Endothelial cell (in vitro differentiated cells): ENCODE measurements at regions not wholly inside any gene's neighbourhood (a gene's known extent, or its start where the extent isn't known, plus 50 kb on each side); places are given as distances from the start of the nearest gene placed in this dataset.
"Not testable (repeated sequence)": the region's sequence is repeated elsewhere in the genome, so short reads cannot be mapped to it uniquely, and the experiment has no call there.

Source experiments
- DNase-seq: peaks from one replicate; pipeline ENCODE4 v3.0.0; 2021; ENCODE audit warnings: low spot score
- H3K27ac Mint-ChIP-seq: one replicate; pipeline ENCODE4 v1.8.0; 2021; ENCODE audit warnings: mixed read lengths, inconsistent platforms; ENCODE audit not compliant: unreplicated experiment
- H3K27me3 Mint-ChIP-seq: one replicate; pipeline ENCODE4 v1.8.0; 2021; ENCODE audit warnings: mild to moderate bottlenecking, moderate library complexity, mixed read lengths, inconsistent platforms; ENCODE audit not compliant: unreplicated experiment
- H3K36me3 Mint-ChIP-seq: one replicate; pipeline ENCODE4 v1.8.0; 2021; ENCODE audit warnings: mild to moderate bottlenecking, low read depth, mixed read lengths, inconsistent platforms; ENCODE audit not compliant: unreplicated experiment
- H3K4me1 Mint-ChIP-seq: one replicate; pipeline ENCODE4 v1.8.0; 2021; ENCODE audit warnings: mild to moderate bottlenecking, mixed read lengths, inconsistent platforms; ENCODE audit not compliant: unreplicated experiment
- H3K4me3 Mint-ChIP-seq: one replicate; pipeline ENCODE4 v1.8.0; 2021; ENCODE audit warnings: mild to moderate bottlenecking, mixed read lengths, inconsistent platforms; ENCODE audit not compliant: unreplicated experiment
- H3K9me3 Mint-ChIP-seq: one replicate; pipeline ENCODE4 v1.8.0; 2021; ENCODE audit warnings: mixed read lengths, inconsistent platforms; ENCODE audit not compliant: unreplicated experiment
- CTCF ChIP-seq: fragments of 200-600 bp; sonication (generic); IDR thresholded peaks from one replicate; pipeline ENCODE4 v1.5.0; 2021; ENCODE audit warnings: antibody characterized with exemption; ENCODE audit not compliant: unreplicated experiment

GRCh38 chr5:130321931-130322330 is 417.7 kb downstream of the CHSY3 start:
- H3K27ac Mint-ChIP-seq = no peak overlapping the region
- DNase-seq = no peak
- no peaks in the 10 kb centered on the region for H3K9me3 Mint-ChIP-seq
- H3K27me3 Mint-ChIP-seq = peaks cover 2% of the 10 kb centered on the region
- peaks cover 8% of the 10 kb centered on the region for H3K36me3 Mint-ChIP-seq
- H3K4me3 Mint-ChIP-seq = no peak overlapping the region
- no peak for TF ChIP-seq CTCF
- no peaks in the 10 kb centered on the region for H3K4me1 Mint-ChIP-seq

GRCh38 chr5:130316971-130317680 is 412.9 kb downstream of the CHSY3 start:
- Mint-ChIP-seq H3K27ac (no peak overlapping the region), H3K4me1 (no peaks in the 10 kb centered on the region), H3K4me3 (no peak overlapping the region), H3K27me3 (peaks cover 2% of the 10 kb centered on the region), H3K9me3 (peaks cover 8% of the 10 kb centered on the region), H3K36me3 (no peaks in the 10 kb centered on the region)
- no peak for DNase-seq
- no peak for TF ChIP-seq CTCF

GRCh38 chr5:130295235-130295634 is 391.0 kb downstream of the CHSY3 start:
- no peak overlapping the region for H3K27ac Mint-ChIP-seq
- DNase-seq = no peak
- no peaks in the 10 kb centered on the region for H3K36me3 Mint-ChIP-seq
- peaks cover 2% of the 10 kb centered on the region for H3K27me3 Mint-ChIP-seq
- TF ChIP-seq CTCF = no peak
- no peak overlapping the region for H3K4me3 Mint-ChIP-seq
- H3K9me3 Mint-ChIP-seq = no peaks in the 10 kb centered on the region
- no peaks in the 10 kb centered on the region for H3K4me1 Mint-ChIP-seq

GRCh38 chr5:130294798-130295197 is 390.5 kb downstream of the CHSY3 start:
- H3K9me3 Mint-ChIP-seq, H3K27me3 Mint-ChIP-seq, H3K4me1 Mint-ChIP-seq, H3K36me3 Mint-ChIP-seq, H3K27ac Mint-ChIP-seq, H3K4me3 Mint-ChIP-seq, DNase-seq: not testable (repeated sequence)

GRCh38 chr5:130290219-130290618 is 386.0 kb downstream of the CHSY3 start:
- H3K36me3 Mint-ChIP-seq = no peaks in the 10 kb centered on the region
- DNase-seq = no peak
- TF ChIP-seq CTCF = no peak
- no peaks in the 10 kb centered on the region for H3K4me1 Mint-ChIP-seq
- H3K27me3 Mint-ChIP-seq = no peaks in the 10 kb centered on the region
- no peak overlapping the region for H3K4me3 Mint-ChIP-seq
- no peak overlapping the region for H3K27ac Mint-ChIP-seq
- H3K9me3 Mint-ChIP-seq = no peaks in the 10 kb centered on the region
